WTC11 (cell line): ENCODE measurements at regions not wholly inside any gene's neighbourhood (a gene's known extent, or its start where the extent isn't known, plus 50 kb on each side); places are given as distances from the start of the nearest gene placed in this dataset.

Experiments
- ATF3 ChIP-seq: sonication (generic); formaldehyde crosslinking; conservative IDR thresholded peaks from 2 replicates; pipeline ENCODE4 v1.8.1; 2022; ENCODE audit warnings: mild to moderate bottlenecking, missing genetic modification reagents
- CTCF ChIP-seq: fragments of 200-600 bp; IDR thresholded peaks from 2 replicates; pipeline ENCODE4 v1.8.0; 2022; ENCODE audit warnings: antibody characterized with exemption
- ELF4 ChIP-seq: sonication (generic); formaldehyde crosslinking; IDR thresholded peaks from 2 replicates; pipeline ENCODE4 v1.8.1; 2022; ENCODE audit warnings: low read depth, mild to moderate bottlenecking, moderate library complexity, missing genetic modification reagents
- MAX ChIP-seq: sonication (generic); formaldehyde crosslinking; IDR thresholded peaks from 2 replicates; pipeline ENCODE4 v1.8.0; 2022; ENCODE audit warnings: mild to moderate bottlenecking, missing genetic modification reagents
- NFYB ChIP-seq: sonication (generic); formaldehyde crosslinking; conservative IDR thresholded peaks from 2 replicates; pipeline ENCODE4 v1.8.0; 2022; ENCODE audit warnings: low read depth, missing genetic modification reagents
- NR2C2 ChIP-seq: sonication (generic); formaldehyde crosslinking; IDR thresholded peaks from 2 replicates; pipeline ENCODE4 v1.8.0; 2022; ENCODE audit warnings: mild to moderate bottlenecking, missing genetic modification reagents
- PRDM15 ChIP-seq: sonication (generic); formaldehyde crosslinking; IDR thresholded peaks from 2 replicates; pipeline ENCODE4 v1.8.0; 2022; ENCODE audit warnings: missing genetic modification reagents
- SOX15 ChIP-seq: fragments of 250-450 bp; sonication (Bioruptor Pico); IDR thresholded peaks from 2 replicates; pipeline ENCODE4 v1.9.0; 2021; ENCODE audit warnings: mild to moderate bottlenecking
- USF2 ChIP-seq: sonication (generic); formaldehyde crosslinking; IDR thresholded peaks from 2 replicates; pipeline ENCODE4 v1.8.1; 2023; ENCODE audit warnings: mild to moderate bottlenecking, missing genetic modification reagents, moderate library complexity
- ZNF121 ChIP-seq: sonication (generic); formaldehyde crosslinking; IDR thresholded peaks from 2 replicates; pipeline ENCODE4 v1.8.0; 2023; ENCODE audit warnings: missing genetic modification reagents
- ZNF671 ChIP-seq: fragments of 250-450 bp; sonication (Bioruptor Pico); IDR thresholded peaks from 2 replicates; pipeline ENCODE4 v1.8.0; 2021; ENCODE audit warnings: mild to moderate bottlenecking
- TF ChIP-seq, protein P1 (sequence below): sonication (generic); formaldehyde crosslinking; IDR thresholded peaks from 2 replicates; pipeline ENCODE4 v1.8.0; 2022; ENCODE audit warnings: mild to moderate bottlenecking, missing genetic modification reagents
- TF ChIP-seq, protein P2 (sequence below): sonication (generic); formaldehyde crosslinking; IDR thresholded peaks from 2 replicates; pipeline ENCODE4 v1.8.0; 2023; ENCODE audit warnings: missing genetic modification reagents
- TF ChIP-seq, protein P3 (sequence below): sonication (generic); formaldehyde crosslinking; IDR thresholded peaks from 2 replicates; pipeline ENCODE4 v1.8.1; 2023; ENCODE audit warnings: mild to moderate bottlenecking, missing genetic modification reagents, moderate library complexity

- TF ChIP-seq CTCF (no peak), ZNF671 (no peak), PRDM15 (CRISPR knock-in tag) (no peak), USF2 (no peak), ATF3 (CRISPR knock-in tag) (no peak), MAX (CRISPR knock-in tag) (no peak), SOX15 (CRISPR knock-in tag) (no peak), NR2C2 (CRISPR knock-in tag) (no peak), ZNF121 (CRISPR knock-in tag) (no peak), ELF4 (no peak), NFYB (CRISPR knock-in tag) (no peak)
- TF ChIP-seq, protein P1, sequence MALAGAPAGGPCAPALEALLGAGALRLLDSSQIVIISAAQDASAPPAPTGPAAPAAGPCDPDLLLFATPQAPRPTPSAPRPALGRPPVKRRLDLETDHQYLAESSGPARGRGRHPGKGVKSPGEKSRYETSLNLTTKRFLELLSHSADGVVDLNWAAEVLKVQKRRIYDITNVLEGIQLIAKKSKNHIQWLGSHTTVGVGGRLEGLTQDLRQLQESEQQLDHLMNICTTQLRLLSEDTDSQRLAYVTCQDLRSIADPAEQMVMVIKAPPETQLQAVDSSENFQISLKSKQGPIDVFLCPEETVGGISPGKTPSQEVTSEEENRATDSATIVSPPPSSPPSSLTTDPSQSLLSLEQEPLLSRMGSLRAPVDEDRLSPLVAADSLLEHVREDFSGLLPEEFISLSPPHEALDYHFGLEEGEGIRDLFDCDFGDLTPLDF (CRISPR knock-in tag), result no peak
- TF ChIP-seq, protein P2, sequence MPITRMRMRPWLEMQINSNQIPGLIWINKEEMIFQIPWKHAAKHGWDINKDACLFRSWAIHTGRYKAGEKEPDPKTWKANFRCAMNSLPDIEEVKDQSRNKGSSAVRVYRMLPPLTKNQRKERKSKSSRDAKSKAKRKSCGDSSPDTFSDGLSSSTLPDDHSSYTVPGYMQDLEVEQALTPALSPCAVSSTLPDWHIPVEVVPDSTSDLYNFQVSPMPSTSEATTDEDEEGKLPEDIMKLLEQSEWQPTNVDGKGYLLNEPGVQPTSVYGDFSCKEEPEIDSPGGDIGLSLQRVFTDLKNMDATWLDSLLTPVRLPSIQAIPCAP, result no peak
- TF ChIP-seq, protein P3, sequence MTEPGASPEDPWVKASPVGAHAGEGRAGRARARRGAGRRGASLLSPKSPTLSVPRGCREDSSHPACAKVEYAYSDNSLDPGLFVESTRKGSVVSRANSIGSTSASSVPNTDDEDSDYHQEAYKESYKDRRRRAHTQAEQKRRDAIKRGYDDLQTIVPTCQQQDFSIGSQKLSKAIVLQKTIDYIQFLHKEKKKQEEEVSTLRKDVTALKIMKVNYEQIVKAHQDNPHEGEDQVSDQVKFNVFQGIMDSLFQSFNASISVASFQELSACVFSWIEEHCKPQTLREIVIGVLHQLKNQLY, result no peak
Measured at GRCh38 chr4:149951152-149951900, 126.9 kb upstream of the DCLK2 start.
